Mammary epithelial cell (primary cell): ENCODE measurements at regions not wholly inside any gene's neighbourhood (a gene's known extent, or its start where the extent isn't known, plus 50 kb on each side); places are given as distances from the start of the nearest gene placed in this dataset.

ENCODE experiments used
- CTCF ChIP-seq, 2 donors: IDR thresholded peaks in 1 of 2; conservative IDR thresholded peaks in 1 of 2; 2 replicates each; pipeline ENCODE4 v1.5.1; 2011 to 2012; ENCODE audit warnings: inconsistent platforms in 2 of 2, low read length in 2 of 2, mild to moderate bottlenecking in 2 of 2, control low read depth in 1 of 2, low read depth in 1 of 2; ENCODE audit not compliant: insufficient read depth in 1 of 2; ENCODE audit errors: extremely low read depth in 1 of 2
- EZH2 ChIP-seq: IDR thresholded peaks from 2 replicates; pipeline ENCODE4 v1.6.1; 2012; ENCODE audit warnings: low read length, inconsistent platforms, borderline replicate concordance

- TF ChIP-seq CTCF (conservative IDR thresholded peaks at IDR 0.05 in 1 of 2, IDR thresholded peaks at IDR 0.05 in 1 of 2; ENCODE audit: extremely low read depth in 1 of 2, insufficient read depth in 1 of 2, low read depth in 1 of 2, low read length in 2 of 2) (no peak), EZH2 (no peak)
These were observed 672.3 kb upstream of the C16orf82 start for GRCh38 chr16:26394409-26394808.
